ENCODE measurements at regions not wholly inside any gene's neighbourhood (a gene's known extent, or its start where the extent isn't known, plus 50 kb on each side); places are given as distances from the start of the nearest gene placed in this dataset.
"Not testable (repeated sequence)": the region's sequence is repeated elsewhere in the genome, so short reads cannot be mapped to it uniquely, and the experiment has no call there.

DNA sequence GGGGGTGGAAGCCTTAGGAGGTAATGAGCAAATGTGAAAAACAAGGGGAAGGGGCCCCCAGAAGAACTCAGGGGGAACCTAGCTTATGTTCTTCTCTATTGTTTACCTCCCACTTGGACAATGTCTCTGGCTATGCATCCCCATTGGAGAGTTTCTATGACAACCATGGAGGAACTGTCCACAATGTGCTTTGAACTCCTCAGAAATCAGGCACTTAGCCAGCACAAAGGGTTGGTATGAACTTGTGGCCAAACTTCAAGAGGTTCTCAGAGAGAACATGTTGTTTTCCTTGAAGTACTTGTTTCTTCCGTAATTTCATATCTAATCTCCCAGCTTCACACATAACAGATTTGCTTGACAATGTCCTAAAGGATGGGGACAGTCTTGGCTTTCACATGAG, 202.8 kb upstream of the PELI2 start:
- H3K27me3 ChIP-seq: no peaks in the 10 kb centered on the region
- no peak overlapping the region for H3K27ac ChIP-seq
- TF ChIP-seq, protein P1, sequence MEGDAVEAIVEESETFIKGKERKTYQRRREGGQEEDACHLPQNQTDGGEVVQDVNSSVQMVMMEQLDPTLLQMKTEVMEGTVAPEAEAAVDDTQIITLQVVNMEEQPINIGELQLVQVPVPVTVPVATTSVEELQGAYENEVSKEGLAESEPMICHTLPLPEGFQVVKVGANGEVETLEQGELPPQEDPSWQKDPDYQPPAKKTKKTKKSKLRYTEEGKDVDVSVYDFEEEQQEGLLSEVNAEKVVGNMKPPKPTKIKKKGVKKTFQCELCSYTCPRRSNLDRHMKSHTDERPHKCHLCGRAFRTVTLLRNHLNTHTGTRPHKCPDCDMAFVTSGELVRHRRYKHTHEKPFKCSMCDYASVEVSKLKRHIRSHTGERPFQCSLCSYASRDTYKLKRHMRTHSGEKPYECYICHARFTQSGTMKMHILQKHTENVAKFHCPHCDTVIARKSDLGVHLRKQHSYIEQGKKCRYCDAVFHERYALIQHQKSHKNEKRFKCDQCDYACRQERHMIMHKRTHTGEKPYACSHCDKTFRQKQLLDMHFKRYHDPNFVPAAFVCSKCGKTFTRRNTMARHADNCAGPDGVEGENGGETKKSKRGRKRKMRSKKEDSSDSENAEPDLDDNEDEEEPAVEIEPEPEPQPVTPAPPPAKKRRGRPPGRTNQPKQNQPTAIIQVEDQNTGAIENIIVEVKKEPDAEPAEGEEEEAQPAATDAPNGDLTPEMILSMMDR (IDR thresholded peaks at IDR 0.05): no peak
- TF ChIP-seq POLR2A (IDR thresholded peaks at IDR 0.05): no peak
- H3K4me1 ChIP-seq: no peaks in the 10 kb centered on the region
- no peak for DNase-seq
- no peak overlapping the region for H3K4me3 ChIP-seq
- no peaks in the 10 kb centered on the region for H3K36me3 ChIP-seq
- intact Hi-C loops (cut with DNase I; ENCODE audit: low total_unique reads): no loop called here
- no peaks in the 10 kb centered on the region for H3K9me3 ChIP-seq

DNA sequence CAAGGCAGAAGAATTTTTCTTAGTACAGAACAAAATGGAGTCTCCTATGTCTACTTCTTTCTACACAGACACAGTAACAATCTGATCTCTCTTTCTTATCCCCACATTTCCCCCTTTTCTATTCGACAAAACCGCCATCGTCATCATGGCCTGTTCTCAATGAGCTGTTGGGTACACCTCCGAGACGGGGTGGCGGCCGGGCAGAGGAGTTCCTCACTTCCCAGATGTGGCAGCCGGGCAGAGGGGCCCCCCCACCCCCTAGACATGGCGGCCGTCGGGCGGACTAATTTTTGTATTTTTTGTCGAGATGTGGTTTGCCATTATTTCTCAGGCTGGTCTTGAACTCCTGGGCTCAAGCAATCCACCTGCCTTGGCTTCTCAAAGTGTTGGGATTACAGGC, 198.4 kb upstream of the PELI2 start:
- intact Hi-C loops (cut with DNase I; ENCODE audit: low total_unique reads); H3K4me3 ChIP-seq; H3K4me1 ChIP-seq; DNase-seq; H3K36me3 ChIP-seq; H3K9me3 ChIP-seq; H3K27me3 ChIP-seq; H3K27ac ChIP-seq: not testable (repeated sequence)

DNA sequence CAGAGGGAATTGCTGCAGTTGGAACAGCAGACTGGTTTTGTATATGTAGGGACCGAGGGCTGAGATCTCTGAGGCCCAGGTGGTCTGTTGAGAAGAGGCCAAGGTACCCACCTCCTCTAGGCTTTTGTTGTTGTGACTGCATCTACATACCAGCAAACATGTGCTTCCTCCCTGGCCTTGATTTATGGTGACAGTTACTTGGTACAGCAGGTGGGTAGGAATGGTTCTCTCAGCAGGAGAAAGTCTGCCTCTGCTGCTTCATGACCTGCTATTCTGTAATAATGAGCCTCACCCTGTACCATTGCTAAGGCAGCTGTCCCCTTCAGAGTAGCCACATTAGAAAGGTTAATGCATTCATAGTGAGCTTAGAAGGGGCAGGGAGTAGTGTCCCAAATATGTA, 196.7 kb upstream of the PELI2 start:
- H3K27ac ChIP-seq: no peak overlapping the region
- intact Hi-C loops (cut with DNase I; ENCODE audit: low total_unique reads): no loop called here
- no peaks in the 10 kb centered on the region for H3K4me1 ChIP-seq
- DNase-seq: no peak
- H3K9me3 ChIP-seq: no peaks in the 10 kb centered on the region
- no peaks in the 10 kb centered on the region for H3K36me3 ChIP-seq
- no peak overlapping the region for H3K4me3 ChIP-seq
- TF ChIP-seq, protein P1 (IDR thresholded peaks at IDR 0.05): no peak
- no peak for TF ChIP-seq POLR2A (IDR thresholded peaks at IDR 0.05)
- H3K27me3 ChIP-seq: no peaks in the 10 kb centered on the region

DNA sequence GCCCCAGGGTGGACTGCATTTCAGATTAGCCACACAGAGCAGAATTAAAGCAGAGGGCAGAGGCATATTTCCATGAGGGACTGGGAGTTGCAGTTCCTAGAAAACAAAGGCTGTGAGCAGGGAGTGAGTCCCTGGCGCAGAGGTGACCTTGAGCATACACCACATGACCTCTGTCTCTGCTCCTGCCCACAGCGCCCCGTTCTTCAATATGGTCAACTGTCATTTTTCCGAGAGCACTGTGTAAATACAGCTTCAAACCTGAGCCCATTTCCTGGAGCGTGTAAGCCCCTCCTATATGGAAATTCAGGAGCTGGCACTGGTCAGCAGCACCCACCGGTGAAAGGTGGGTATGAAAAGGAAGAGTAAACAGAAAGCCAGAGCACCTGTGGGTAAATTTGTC, 192.2 kb upstream of the PELI2 start:
- Histone ChIP-seq H3K27ac (no peak overlapping the region), H3K4me3 (no peak overlapping the region), H3K36me3 (no peaks in the 10 kb centered on the region), H3K9me3 (no peaks in the 10 kb centered on the region), H3K27me3 (no peaks in the 10 kb centered on the region), H3K4me1 (no peaks in the 10 kb centered on the region)
- TF ChIP-seq, protein P1 (IDR thresholded peaks at IDR 0.05): no peak
- no peak for TF ChIP-seq POLR2A (IDR thresholded peaks at IDR 0.05)
- no peak for DNase-seq
- intact Hi-C loops (cut with DNase I; ENCODE audit: low total_unique reads): no loop called here

DNA sequence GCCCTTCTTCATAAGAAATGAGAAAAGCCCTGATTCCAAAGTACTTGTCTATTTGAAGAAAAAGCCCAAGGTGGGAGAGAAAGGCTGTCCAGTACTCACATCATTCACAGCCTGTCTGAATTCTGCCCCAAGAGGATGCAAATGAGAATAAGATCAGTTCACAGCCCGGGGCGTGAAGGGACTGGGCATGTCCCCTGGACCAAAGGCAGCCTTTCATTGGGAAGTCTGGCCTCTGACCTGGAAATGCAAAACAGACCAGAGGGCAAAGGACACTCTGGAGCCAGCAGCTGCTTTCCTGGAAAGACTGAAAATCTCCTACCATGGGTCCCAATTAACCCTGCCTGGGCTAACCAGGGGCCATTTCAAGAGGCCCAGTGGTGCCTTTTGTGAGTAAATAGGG, 191.2 kb upstream of the PELI2 start:
- H3K27ac ChIP-seq: no peak overlapping the region
- H3K4me3 ChIP-seq: no peak overlapping the region
- TF ChIP-seq POLR2A (IDR thresholded peaks at IDR 0.05): no peak
- TF ChIP-seq, protein P1 (IDR thresholded peaks at IDR 0.05): no peak
- no peaks in the 10 kb centered on the region for H3K4me1 ChIP-seq
- no peaks in the 10 kb centered on the region for H3K27me3 ChIP-seq
- no peaks in the 10 kb centered on the region for H3K9me3 ChIP-seq
- no peak for DNase-seq
- no peaks in the 10 kb centered on the region for H3K36me3 ChIP-seq
- intact Hi-C loops (cut with DNase I; ENCODE audit: low total_unique reads): no loop called here

DNA sequence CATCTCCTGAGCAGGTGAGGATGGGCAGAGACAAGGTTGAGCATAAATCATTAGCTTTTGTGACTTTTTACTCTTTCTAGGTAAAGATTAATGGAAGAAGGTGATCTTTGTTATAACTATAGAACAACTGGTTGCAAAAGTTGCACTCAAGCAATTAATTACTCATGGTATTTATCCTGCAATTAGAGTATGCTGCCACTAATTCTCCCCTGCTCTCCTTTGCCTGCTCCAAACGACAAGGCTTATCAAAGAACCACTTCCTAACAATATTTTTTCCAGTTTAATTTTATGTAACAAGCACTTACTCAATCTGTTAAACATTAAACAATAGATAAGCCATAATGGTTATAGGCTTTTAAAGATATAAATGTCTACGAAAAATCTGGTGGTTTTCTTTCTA, 189.9 kb upstream of the PELI2 start:
- H3K4me1 ChIP-seq: no peaks in the 10 kb centered on the region

More for the DNA sequence above, 189.9 kb upstream of the PELI2 start:
- no peaks in the 10 kb centered on the region for H3K27me3 ChIP-seq
- DNase-seq: no peak
- no peak overlapping the region for H3K4me3 ChIP-seq
- TF ChIP-seq, protein P1 (IDR thresholded peaks at IDR 0.05): no peak
- TF ChIP-seq POLR2A (IDR thresholded peaks at IDR 0.05): no peak
- intact Hi-C loops (cut with DNase I; ENCODE audit: low total_unique reads): no loop called here
- H3K9me3 ChIP-seq: no peaks in the 10 kb centered on the region
- no peaks in the 10 kb centered on the region for H3K36me3 ChIP-seq
- no peak overlapping the region for H3K27ac ChIP-seq

Measured in uterus (tissue), 3 donors.